ENCODE measurements at regions not wholly inside any gene's neighbourhood (a gene's known extent, or its start where the extent isn't known, plus 50 kb on each side); places are given as distances from the start of the nearest gene placed in this dataset.
A peak's percentile ranks its signal among the peaks of the same experiment; 100 is the strongest.
"Not testable (repeated sequence)": the region's sequence is repeated elsewhere in the genome, so short reads cannot be mapped to it uniquely, and the experiment has no call there.

DNA sequence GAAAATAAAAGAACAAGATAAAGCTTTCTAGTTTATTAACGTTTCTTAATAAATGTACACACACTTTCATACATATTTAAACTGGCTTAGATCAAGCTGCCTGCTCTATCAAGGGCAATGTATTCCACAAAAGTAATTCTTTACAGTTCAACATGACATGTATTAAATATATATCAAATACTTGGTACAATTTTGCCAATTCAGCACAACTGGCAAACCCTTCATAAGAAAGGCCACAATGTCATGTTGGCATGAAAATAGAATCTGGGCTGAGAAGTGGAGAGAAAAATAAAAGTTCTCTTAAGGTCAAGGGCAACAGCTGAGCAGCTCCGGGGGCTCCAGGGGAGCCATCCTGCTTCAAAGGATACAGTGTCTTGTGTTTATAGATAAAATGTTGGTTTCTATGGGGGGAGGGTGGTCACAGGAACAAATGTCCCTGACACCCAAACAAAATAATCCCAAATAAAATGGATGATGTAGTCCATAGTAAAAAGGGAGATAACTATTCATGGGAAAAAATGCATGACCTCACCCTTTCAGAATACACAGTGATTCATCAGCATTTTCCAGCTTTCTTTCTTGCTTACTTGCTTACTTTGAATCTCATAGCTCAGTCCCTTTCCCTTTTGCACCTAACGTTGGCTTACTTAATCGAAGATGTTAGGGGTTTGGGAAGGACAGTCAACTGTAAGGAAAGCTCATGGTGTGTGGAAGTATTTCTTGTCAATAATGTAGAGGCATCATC is 494.9 kb downstream of the NYAP2 start:
- DNase-seq, result no peak

DNA sequence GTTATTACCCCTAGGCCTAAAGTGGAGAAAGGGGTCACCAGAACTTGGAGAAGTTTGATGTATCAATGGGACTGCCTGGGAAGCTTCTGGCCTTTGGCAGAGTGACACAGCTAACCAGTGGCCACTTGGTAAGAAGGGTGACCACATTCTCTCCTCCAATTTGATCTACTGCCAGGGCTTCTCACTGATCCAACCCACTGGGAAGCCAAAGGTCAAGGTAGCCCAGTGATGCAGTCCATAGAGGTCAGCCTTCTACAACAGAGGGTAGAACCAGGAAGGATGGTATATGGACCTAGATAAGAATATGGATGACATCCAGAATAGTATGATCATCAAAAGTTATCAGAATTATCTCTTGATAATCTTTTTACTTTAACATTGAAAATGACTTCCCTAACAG is 493.6 kb downstream of the NYAP2 start:
- no peak for DNase-seq

DNA sequence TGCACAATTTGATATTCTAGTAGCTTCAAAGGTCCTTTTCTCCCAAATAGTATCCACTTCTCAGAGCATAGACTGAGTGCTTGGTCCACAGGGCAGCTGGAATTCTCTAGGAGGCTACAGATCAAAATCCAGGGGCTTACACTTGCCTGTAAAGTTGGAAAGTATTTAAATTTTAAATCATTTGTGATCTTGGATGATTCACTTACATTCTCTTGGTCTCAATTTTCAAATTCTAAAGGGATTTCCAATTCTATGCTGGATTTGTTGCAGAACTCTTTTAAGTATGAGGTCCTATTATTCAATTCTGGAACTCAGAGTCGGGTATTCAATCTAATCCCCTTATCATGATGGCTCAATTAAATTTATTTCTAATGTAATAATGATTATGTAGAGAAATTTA is 492.3 kb downstream of the NYAP2 start:
- no peak for DNase-seq

GRCh38 chr2:225891013-225891412 is 491.5 kb downstream of the NYAP2 start:
- no peak for DNase-seq

DNA sequence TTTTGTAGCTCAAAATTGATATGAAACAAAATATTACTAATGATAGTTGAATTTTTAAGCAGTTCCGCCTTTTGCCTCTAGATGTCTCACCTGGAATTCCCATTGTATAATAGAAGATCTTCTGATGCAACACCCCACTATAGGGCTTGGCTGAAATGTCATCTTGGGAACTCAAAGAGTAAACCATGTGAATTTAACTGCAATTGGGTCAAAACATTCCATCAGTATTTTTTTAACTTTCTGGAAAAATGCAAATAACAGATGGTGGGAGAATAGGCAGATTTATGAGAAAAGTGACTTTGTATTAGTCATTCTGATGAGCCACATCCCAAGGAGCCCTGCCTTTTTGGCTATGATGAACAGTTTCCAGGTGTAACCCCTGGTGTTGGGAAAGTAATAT is 489.9 kb downstream of the NYAP2 start:
- peak; percentile 34 to 74 for DNase-seq

DNA sequence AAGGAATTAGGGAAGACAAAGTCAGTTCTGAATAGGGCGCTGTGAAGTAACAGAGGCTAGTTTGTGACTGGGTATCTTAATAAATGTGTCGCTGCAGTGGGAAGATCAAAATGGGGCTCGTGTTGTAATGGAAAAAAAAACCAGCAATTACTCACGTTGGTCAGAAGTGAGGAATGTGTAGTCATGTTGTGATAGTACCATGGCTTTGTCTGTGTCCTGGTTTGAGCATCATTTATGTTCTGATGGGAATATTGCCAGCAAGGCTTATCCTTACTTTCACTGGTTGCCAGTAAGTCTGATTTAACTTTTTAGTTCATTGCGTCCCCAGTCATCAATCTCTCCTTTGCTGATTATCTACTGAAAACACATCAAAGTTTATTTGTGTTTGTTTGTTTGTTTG is 467.6 kb downstream of the NYAP2 start:
- DNase-seq, result no peak

GRCh38 chr2:225865468-225865867 is 466.0 kb downstream of the NYAP2 start:
- no peak for DNase-seq

- DNase-seq, result no peak
These were observed 464.9 kb downstream of the NYAP2 start for GRCh38 chr2:225864394-225864793.

- DNase-seq, result no peak
These were observed 443.4 kb downstream of the NYAP2 start for GRCh38 chr2:225842939-225843338.

- DNase-seq, result no peak
These were observed 441.8 kb downstream of the NYAP2 start for GRCh38 chr2:225841314-225841713.

- no peak for DNase-seq
These were observed 437.8 kb downstream of the NYAP2 start for GRCh38 chr2:225837328-225837727.

GRCh38 chr2:225824748-225825449 is 425.4 kb downstream of the NYAP2 start:
- DNase-seq, result no peak

DNA sequence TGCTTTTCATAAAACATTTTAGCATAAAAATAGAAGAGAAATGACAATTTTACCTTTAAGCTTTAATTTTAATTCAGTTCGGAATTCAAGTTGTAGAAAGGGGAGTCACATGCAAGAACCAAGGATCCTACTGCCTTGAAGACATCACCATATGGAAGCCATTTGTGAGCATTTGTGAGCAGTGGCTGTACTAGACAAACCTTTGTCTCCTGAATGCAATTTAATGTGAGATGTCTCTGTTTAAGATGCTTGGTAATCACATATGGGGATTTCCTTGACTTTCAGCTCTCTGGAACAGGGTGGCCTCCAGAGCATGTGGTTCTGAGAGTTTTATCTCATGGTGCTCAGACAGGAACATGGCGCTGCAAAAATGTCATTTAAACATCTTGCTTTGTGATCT is 421.8 kb downstream of the NYAP2 start:
- DNase-seq, result no peak

DNA sequence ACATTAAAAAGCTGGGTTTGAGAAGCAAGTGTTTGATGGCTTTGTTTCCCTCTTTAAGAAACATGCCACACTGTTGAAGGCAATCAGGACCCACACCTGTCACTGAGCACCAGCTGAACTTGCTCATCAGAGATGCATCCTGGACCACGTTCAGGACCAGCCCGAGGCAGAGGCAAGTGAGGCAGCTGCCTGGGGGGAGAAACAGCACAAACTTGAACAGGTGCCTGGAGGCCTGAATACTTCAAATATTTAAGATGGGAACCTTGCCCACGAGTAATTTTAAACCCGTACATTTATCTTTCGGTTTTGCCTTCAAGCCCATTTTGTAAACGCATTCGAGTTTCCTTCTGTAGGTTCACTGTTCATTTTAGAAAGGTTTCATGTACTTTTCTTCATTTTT is 421.3 kb downstream of the NYAP2 start:
- no peak for DNase-seq

DNA sequence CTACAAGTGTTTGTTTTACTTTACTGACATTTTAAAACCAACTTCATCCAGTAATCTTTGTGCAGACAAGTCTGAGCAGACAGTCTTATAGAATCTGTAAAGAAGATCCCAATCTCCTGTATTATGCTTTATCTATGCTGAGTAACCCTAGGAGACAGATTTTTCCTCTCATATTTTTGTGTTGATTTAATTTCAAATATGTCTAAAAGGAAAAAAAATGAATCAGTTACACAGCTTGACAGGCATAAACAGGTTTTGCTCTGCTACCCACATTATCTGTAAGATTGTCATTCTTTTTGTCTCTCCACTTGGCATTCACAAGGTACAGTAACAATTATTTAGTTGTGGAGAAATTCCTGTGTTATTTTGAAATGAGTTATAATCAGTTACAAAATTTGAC is 415.0 kb downstream of the NYAP2 start:
- no peak for DNase-seq

DNA sequence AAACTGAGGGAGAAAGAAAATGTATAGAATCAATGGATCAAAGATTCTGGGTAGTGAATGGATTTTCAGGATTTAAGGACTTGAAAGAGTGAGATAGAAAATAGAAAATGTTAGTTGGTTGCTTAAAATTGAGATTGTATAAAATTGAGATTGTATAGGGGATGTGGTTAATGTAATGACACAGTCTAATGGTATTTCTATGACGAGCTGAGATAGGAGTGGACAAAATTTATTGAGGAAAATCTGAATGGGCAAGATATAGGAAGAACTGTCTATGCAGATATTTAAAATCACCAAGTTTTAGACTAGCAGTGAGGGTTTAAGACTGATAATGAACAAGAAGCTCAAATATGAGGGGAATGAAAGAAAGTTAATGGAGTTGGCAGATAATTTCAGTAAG is 406.6 kb downstream of the NYAP2 start:
- DNase-seq, result no peak

DNA sequence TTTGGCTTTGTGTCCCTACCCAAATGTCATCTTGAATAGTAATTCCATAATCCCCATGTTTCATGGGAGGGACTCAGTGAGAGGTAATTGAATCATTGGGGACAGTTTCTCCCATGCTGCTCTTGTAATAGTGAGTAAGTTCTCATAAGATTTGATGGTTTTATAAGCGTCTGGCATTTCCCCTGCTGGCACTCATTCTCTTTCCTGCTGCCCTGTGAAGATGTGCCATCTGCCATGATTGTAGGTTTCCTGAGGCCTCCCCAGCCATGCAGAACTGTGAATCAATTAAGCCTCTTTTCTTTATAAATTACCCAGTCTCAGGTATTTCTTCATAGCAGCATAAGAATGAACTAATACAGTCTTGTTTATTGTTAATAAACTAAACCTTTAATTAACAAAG is 402.6 kb downstream of the NYAP2 start:
- not testable (repeated sequence) for DNase-seq

- no peak for DNase-seq
These were observed 397.9 kb downstream of the NYAP2 start for GRCh38 chr2:225797394-225797793.

- no peak for DNase-seq
These were observed 395.3 kb downstream of the NYAP2 start for GRCh38 chr2:225794652-225795400.

- no peak for DNase-seq
These were observed 394.4 kb downstream of the NYAP2 start for GRCh38 chr2:225793736-225794550.

- no peak for DNase-seq
These were observed 389.1 kb downstream of the NYAP2 start for GRCh38 chr2:225788571-225789094.

DNA sequence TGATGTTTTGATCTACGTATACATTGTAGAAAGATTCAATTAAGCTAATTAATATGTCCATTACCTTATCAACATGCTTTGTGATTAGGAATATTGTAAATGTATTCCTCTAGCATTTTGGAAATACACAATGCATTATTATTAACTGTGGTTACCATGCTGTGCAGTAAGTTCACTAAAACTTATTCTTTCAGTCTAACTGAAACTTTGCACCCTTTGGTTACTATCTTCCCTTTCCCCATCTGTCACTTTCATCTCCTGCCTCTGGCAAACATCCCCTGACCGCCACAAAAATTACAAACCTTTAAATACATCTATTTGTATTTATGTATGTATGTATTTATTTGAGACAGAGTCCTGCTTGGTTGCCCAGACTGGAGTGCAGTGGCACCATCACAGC is 388.0 kb downstream of the NYAP2 start:
- DNase-seq, result no peak

- DNase-seq, result no peak
These were observed 382.5 kb downstream of the NYAP2 start for GRCh38 chr2:225781991-225782390.
